Activated CD4-positive, alpha-beta T cell treated with anti-CD3 and anti-CD28 coated beads, Interleukin-2, amount 50 U/mL, for 1 hour (primary cell): ENCODE measurements at regions not wholly inside any gene's neighbourhood (a gene's known extent, or its start where the extent isn't known, plus 50 kb on each side); places are given as distances from the start of the nearest gene placed in this dataset.
A peak's percentile ranks its signal among the peaks of the same experiment; 100 is the strongest.
"Not testable (repeated sequence)": the region's sequence is repeated elsewhere in the genome, so short reads cannot be mapped to it uniquely, and the experiment has no call there.

Experiments
- DNase-seq: peaks from one replicate; pipeline ENCODE4 v3.0.0-alpha.2; 2020

- no peak for DNase-seq
These were observed 467.6 kb upstream of the SMIM21 start for GRCh38 chr18:75895135-75895534.

- DNase-seq, result no peak
These were observed 457.2 kb upstream of the SMIM21 start for GRCh38 chr18:75884728-75885127.

GRCh38 chr18:75880925-75881504 is 453.5 kb upstream of the SMIM21 start:
- no peak for DNase-seq

- no peak for DNase-seq
These were observed 452.8 kb upstream of the SMIM21 start for GRCh38 chr18:75880266-75880665.

GRCh38 chr18:75879196-75879595 is 451.7 kb upstream of the SMIM21 start:
- no peak for DNase-seq

GRCh38 chr18:75875559-75875958 is 448.1 kb upstream of the SMIM21 start:
- DNase-seq, result no peak

GRCh38 chr18:75874401-75875089 is 447.0 kb upstream of the SMIM21 start:
- no peak for DNase-seq

- no peak for DNase-seq
These were observed 444.1 kb upstream of the SMIM21 start for GRCh38 chr18:75871596-75871995.

GRCh38 chr18:75869162-75869561 is 441.7 kb upstream of the SMIM21 start:
- no peak for DNase-seq

GRCh38 chr18:75868031-75868430 is 440.5 kb upstream of the SMIM21 start:
- DNase-seq, result no peak

- DNase-seq, result no peak
These were observed 438.1 kb upstream of the SMIM21 start for GRCh38 chr18:75865639-75866038.

- DNase-seq, result no peak
These were observed 437.3 kb upstream of the SMIM21 start for GRCh38 chr18:75864816-75865215.

- DNase-seq, result no peak
These were observed 436.2 kb upstream of the SMIM21 start for GRCh38 chr18:75863696-75864095.

- no peak for DNase-seq
These were observed 435.0 kb upstream of the SMIM21 start for GRCh38 chr18:75862458-75862857.

- no peak for DNase-seq
These were observed 432.7 kb upstream of the SMIM21 start for GRCh38 chr18:75860166-75860565.

- no peak for DNase-seq
These were observed 432.0 kb upstream of the SMIM21 start for GRCh38 chr18:75859533-75859932.

GRCh38 chr18:75858754-75859153 is 431.3 kb upstream of the SMIM21 start:
- DNase-seq, result no peak

- DNase-seq, result no peak
These were observed 430.1 kb upstream of the SMIM21 start for GRCh38 chr18:75857558-75857957.

- no peak for DNase-seq
These were observed 427.3 kb upstream of the SMIM21 start for GRCh38 chr18:75854808-75855207.

GRCh38 chr18:75854174-75854573 is 426.7 kb upstream of the SMIM21 start:
- peak; percentile 1 for DNase-seq

- DNase-seq, result no peak
These were observed 418.8 kb upstream of the SMIM21 start for GRCh38 chr18:75846321-75846720.

GRCh38 chr18:75845413-75845812 is 417.9 kb upstream of the SMIM21 start:
- no peak for DNase-seq

GRCh38 chr18:75844146-75844545 is 416.6 kb upstream of the SMIM21 start:
- no peak for DNase-seq

- DNase-seq, result no peak
These were observed 412.6 kb upstream of the SMIM21 start for GRCh38 chr18:75840131-75840530.

- DNase-seq, result not testable (repeated sequence)
These were observed 412.2 kb upstream of the SMIM21 start for GRCh38 chr18:75839686-75840085.
